Stimulated activated naive B cell treated with anti-CD40 and anti-IgM and Interleukin-4, amounts not matched to agents 10 μg/mL and 1 μg/mL and 100 μg/mL, for 72 hours (primary cell): ENCODE measurements at regions not wholly inside any gene's neighbourhood (a gene's known extent, or its start where the extent isn't known, plus 50 kb on each side); places are given as distances from the start of the nearest gene placed in this dataset.
"Not testable (repeated sequence)": the region's sequence is repeated elsewhere in the genome, so short reads cannot be mapped to it uniquely, and the experiment has no call there.

Experiments used
- ATAC-seq, 2 donors: fragments of 150-1000 bp; cut with Tn5 transposase; replicated peaks; 2 replicates each; pipeline ENCODE4 v1.10.0; 2021; ENCODE audit warnings: moderate library complexity in 1 of 2
- DNase-seq: peaks from one replicate; pipeline ENCODE4 v3.0.0; 2021
- H3K27ac Mint-ChIP-seq: one replicate; pipeline ENCODE4 v1.8.0; 2022; ENCODE audit warnings: mild to moderate bottlenecking, mixed read lengths
- H3K27me3 Mint-ChIP-seq, 2 donors: one replicate each; pipeline ENCODE4 v1.8.0; 2022; ENCODE audit warnings: mixed read lengths in 2 of 2
- H3K36me3 Mint-ChIP-seq, 2 donors: one replicate each; pipeline ENCODE4 v1.8.0; 2022; ENCODE audit warnings: mixed read lengths in 2 of 2, mild to moderate bottlenecking in 1 of 2
- H3K4me1 Mint-ChIP-seq, 2 donors: one replicate each; pipeline ENCODE4 v1.8.0; 2022; ENCODE audit warnings: mixed read lengths in 2 of 2, mild to moderate bottlenecking in 1 of 2
- H3K4me3 Mint-ChIP-seq, 2 donors: one replicate each; pipeline ENCODE4 v1.8.0; 2022; ENCODE audit warnings: mild to moderate bottlenecking in 2 of 2, mixed read lengths in 2 of 2, moderate library complexity in 1 of 2
- H3K9me3 Mint-ChIP-seq, 2 donors: one replicate each; pipeline ENCODE4 v1.8.0; 2022; ENCODE audit warnings: mixed read lengths in 2 of 2, mild to moderate bottlenecking in 1 of 2

- Mint-ChIP-seq H3K9me3 (peaks cover 5% of the 10 kb centered on the region in 2 donors), H3K36me3 (no peaks in the 10 kb centered on the region), H3K27me3 (no peaks in the 10 kb centered on the region), H3K27ac (no peak overlapping the region), H3K4me1 (no peaks in the 10 kb centered on the region), H3K4me3 (no peak overlapping the region)
- no peak for ATAC-seq
- DNase-seq: no peak
Observed at GRCh38 chr11:41784513-41785335, 325.3 kb upstream of the LRRC4C start.

- no peaks in the 10 kb centered on the region for H3K4me1 Mint-ChIP-seq
- no peak overlapping the region for H3K27ac Mint-ChIP-seq
- H3K4me3 Mint-ChIP-seq: no peak overlapping the region
- H3K9me3 Mint-ChIP-seq: peaks cover 5 to 7% of the 10 kb centered on the region in 2 donors
- no peaks in the 10 kb centered on the region for H3K27me3 Mint-ChIP-seq
- H3K36me3 Mint-ChIP-seq: no peaks in the 10 kb centered on the region
- DNase-seq (no peak), ATAC-seq (no peak)
Observed at GRCh38 chr11:41786087-41786486, 326.6 kb upstream of the LRRC4C start.

- Mint-ChIP-seq H3K4me1 (no peaks in the 10 kb centered on the region), H3K4me3 (no peak overlapping the region), H3K9me3 (peaks cover 3 to 11% of the 10 kb centered on the region in 2 donors), H3K36me3 (no peaks in the 10 kb centered on the region), H3K27ac (no peak overlapping the region), H3K27me3 (no peaks in the 10 kb centered on the region)
- no peak for DNase-seq
- ATAC-seq: no peak
Observed at GRCh38 chr11:41788177-41788576, 328.7 kb upstream of the LRRC4C start.

GRCh38 chr11:41789376-41789775 is 329.9 kb upstream of the LRRC4C start:
- DNase-seq (no peak), ATAC-seq (no peak)
- Mint-ChIP-seq H3K9me3 (peaks cover 0 to 11% of the 10 kb centered on the region in 2 donors), H3K27ac (no peak overlapping the region), H3K27me3 (no peaks in the 10 kb centered on the region), H3K4me3 (no peak overlapping the region), H3K4me1 (no peaks in the 10 kb centered on the region), H3K36me3 (no peaks in the 10 kb centered on the region)

GRCh38 chr11:41795004-41795403 is 335.6 kb upstream of the LRRC4C start:
- H3K27me3 Mint-ChIP-seq: no peaks in the 10 kb centered on the region
- no peak for DNase-seq
- no peak overlapping the region for H3K4me3 Mint-ChIP-seq
- no peak for ATAC-seq
- peaks cover 0 to 8% of the 10 kb centered on the region in 2 donors for H3K9me3 Mint-ChIP-seq
- no peaks in the 10 kb centered on the region for H3K4me1 Mint-ChIP-seq
- H3K36me3 Mint-ChIP-seq: no peaks in the 10 kb centered on the region
- no peak overlapping the region for H3K27ac Mint-ChIP-seq

- Mint-ChIP-seq H3K9me3 (peaks cover 4% of the 10 kb centered on the region in 2 donors), H3K36me3 (no peaks in the 10 kb centered on the region), H3K4me3 (no peak overlapping the region), H3K4me1 (no peaks in the 10 kb centered on the region), H3K27me3 (no peaks in the 10 kb centered on the region), H3K27ac (no peak overlapping the region)
- ATAC-seq (no peak), DNase-seq (no peak)
Observed at GRCh38 chr11:41799754-41800153, 340.3 kb upstream of the LRRC4C start.

- Mint-ChIP-seq H3K27me3 (no peaks in the 10 kb centered on the region), H3K27ac (no peak overlapping the region), H3K9me3 (peaks cover 4% of the 10 kb centered on the region in 2 donors), H3K36me3 (no peaks in the 10 kb centered on the region), H3K4me1 (no peaks in the 10 kb centered on the region), H3K4me3 (no peak overlapping the region)
- DNase-seq: no peak
- ATAC-seq: no peak
Observed at GRCh38 chr11:41803895-41804294, 344.4 kb upstream of the LRRC4C start.

- Mint-ChIP-seq H3K36me3 (no peaks in the 10 kb centered on the region), H3K27me3 (no peaks in the 10 kb centered on the region), H3K9me3 (peaks cover 4 to 11% of the 10 kb centered on the region in 2 donors), H3K4me3 (no peak overlapping the region), H3K27ac (no peak overlapping the region), H3K4me1 (no peaks in the 10 kb centered on the region)
- ATAC-seq: no peak
- no peak for DNase-seq
Observed at GRCh38 chr11:41816396-41816795, 356.9 kb upstream of the LRRC4C start.

- not testable (repeated sequence) for DNase-seq, H3K27ac Mint-ChIP-seq, H3K4me3 Mint-ChIP-seq, H3K9me3 Mint-ChIP-seq, H3K36me3 Mint-ChIP-seq, H3K27me3 Mint-ChIP-seq, ATAC-seq, H3K4me1 Mint-ChIP-seq
Observed at GRCh38 chr11:41824287-41824686, 364.8 kb upstream of the LRRC4C start.

- Mint-ChIP-seq H3K4me1 (no peaks in the 10 kb centered on the region), H3K4me3 (no peak overlapping the region), H3K27me3 (no peaks in the 10 kb centered on the region), H3K27ac (no peak overlapping the region), H3K36me3 (no peaks in the 10 kb centered on the region), H3K9me3 (peaks cover 3 to 7% of the 10 kb centered on the region in 2 donors)
- DNase-seq (no peak), ATAC-seq (no peak)
Observed at GRCh38 chr11:41826085-41826484, 366.6 kb upstream of the LRRC4C start.

GRCh38 chr11:41836431-41836830 is 377.0 kb upstream of the LRRC4C start:
- Mint-ChIP-seq H3K36me3 (no peaks in the 10 kb centered on the region), H3K27ac (no peak overlapping the region), H3K4me3 (no peak overlapping the region), H3K9me3 (peaks cover 0 to 3% of the 10 kb centered on the region in 2 donors), H3K4me1 (no peaks in the 10 kb centered on the region), H3K27me3 (no peaks in the 10 kb centered on the region)
- DNase-seq: no peak
- no peak for ATAC-seq

GRCh38 chr11:41842673-41843072 is 383.2 kb upstream of the LRRC4C start:
- Mint-ChIP-seq H3K36me3 (no peaks in the 10 kb centered on the region), H3K4me1 (no peaks in the 10 kb centered on the region), H3K9me3 (peaks cover 4 to 12% of the 10 kb centered on the region in 2 donors), H3K4me3 (no peak overlapping the region), H3K27me3 (no peaks in the 10 kb centered on the region), H3K27ac (no peak overlapping the region)
- DNase-seq (no peak), ATAC-seq (no peak)

- Mint-ChIP-seq H3K27me3 (no peaks in the 10 kb centered on the region), H3K4me3 (no peak overlapping the region), H3K9me3 (peaks cover 4 to 15% of the 10 kb centered on the region in 2 donors), H3K4me1 (no peaks in the 10 kb centered on the region), H3K27ac (no peak overlapping the region), H3K36me3 (no peaks in the 10 kb centered on the region)
- DNase-seq (no peak), ATAC-seq (no peak)
Observed at GRCh38 chr11:41845066-41845465, 385.6 kb upstream of the LRRC4C start.

- Mint-ChIP-seq H3K4me3 (no peak overlapping the region), H3K9me3 (peaks cover 4 to 6% of the 10 kb centered on the region in 2 donors), H3K36me3 (no peaks in the 10 kb centered on the region), H3K4me1 (no peaks in the 10 kb centered on the region), H3K27me3 (no peaks in the 10 kb centered on the region), H3K27ac (no peak overlapping the region)
- DNase-seq (no peak), ATAC-seq (no peak)
Observed at GRCh38 chr11:41848349-41848748, 388.9 kb upstream of the LRRC4C start.

- no peak for ATAC-seq
- Mint-ChIP-seq H3K27me3 (no peaks in the 10 kb centered on the region), H3K4me3 (no peak overlapping the region), H3K27ac (no peak overlapping the region), H3K4me1 (no peaks in the 10 kb centered on the region), H3K36me3 (no peaks in the 10 kb centered on the region), H3K9me3 (peaks cover 4 to 6% of the 10 kb centered on the region in 2 donors)
- DNase-seq: no peak
Observed at GRCh38 chr11:41849250-41849649, 389.8 kb upstream of the LRRC4C start.
